IMR-90 (cell line): ENCODE measurements at regions not wholly inside any gene's neighbourhood (a gene's known extent, or its start where the extent isn't known, plus 50 kb on each side); places are given as distances from the start of the nearest gene placed in this dataset.

Source experiments
- MAFK ChIP-seq: IDR thresholded peaks from 2 replicates; pipeline ENCODE4 v1.6.1; 2012; ENCODE audit warnings: low read depth, low read length, improper control_type of control experiment
- MXI1 ChIP-seq: IDR thresholded peaks from 2 replicates; pipeline ENCODE4 v1.6.1; 2012; ENCODE audit warnings: low read depth, mild to moderate bottlenecking, low read length, moderate library complexity, borderline replicate concordance
- POLR2A ChIP-seq: IDR thresholded peaks from 2 replicates; pipeline ENCODE4 v1.6.1; 2012; ENCODE audit warnings: mild to moderate bottlenecking, low read depth, low read length
- RAD21 ChIP-seq: IDR thresholded peaks from 2 replicates; pipeline ENCODE4 v1.6.1; 2012; ENCODE audit warnings: low read length, improper control_type of control experiment
- SMC3 ChIP-seq: fragments of 150-350 bp; IDR thresholded peaks from 2 replicates; pipeline ENCODE4 v1.6.1; 2016; ENCODE audit warnings: low read depth, mild to moderate bottlenecking, antibody characterized with exemption, low read length, moderate library complexity
- TF ChIP-seq, protein P1 (sequence below): conservative IDR thresholded peaks from 2 replicates; pipeline ENCODE4 v1.5.1; 2012; ENCODE audit warnings: mild to moderate bottlenecking, low read depth, low read length, improper control_type of control experiment
- TF ChIP-seq, protein P2 (sequence below): fragments of 150-350 bp; IDR thresholded peaks from 2 replicates; pipeline ENCODE4 v1.6.1; 2016; ENCODE audit warnings: low read depth, mild to moderate bottlenecking, low read length, moderate library complexity, borderline replicate concordance

DNA sequence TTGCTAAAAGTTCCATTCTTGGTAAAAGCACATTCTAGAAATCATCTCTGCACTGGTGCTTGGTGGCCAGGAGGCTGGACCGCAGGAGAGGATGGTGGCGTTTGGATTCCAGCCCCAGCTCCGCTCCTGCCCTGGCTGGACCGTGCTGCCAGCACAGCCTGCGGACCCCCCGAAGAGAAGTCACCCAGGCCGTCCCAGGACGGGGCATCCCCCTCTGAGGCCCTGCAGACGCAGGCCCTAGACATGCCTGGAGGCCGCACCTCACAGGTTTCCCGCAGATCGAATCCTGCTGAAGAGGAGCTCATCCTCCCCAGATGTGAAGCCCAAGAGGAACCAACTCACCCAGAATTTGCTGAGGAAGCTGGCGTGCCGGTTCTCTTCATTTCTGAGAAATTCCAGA lies 159.0 kb downstream of the TEX29 start:
- TF ChIP-seq, protein P1, sequence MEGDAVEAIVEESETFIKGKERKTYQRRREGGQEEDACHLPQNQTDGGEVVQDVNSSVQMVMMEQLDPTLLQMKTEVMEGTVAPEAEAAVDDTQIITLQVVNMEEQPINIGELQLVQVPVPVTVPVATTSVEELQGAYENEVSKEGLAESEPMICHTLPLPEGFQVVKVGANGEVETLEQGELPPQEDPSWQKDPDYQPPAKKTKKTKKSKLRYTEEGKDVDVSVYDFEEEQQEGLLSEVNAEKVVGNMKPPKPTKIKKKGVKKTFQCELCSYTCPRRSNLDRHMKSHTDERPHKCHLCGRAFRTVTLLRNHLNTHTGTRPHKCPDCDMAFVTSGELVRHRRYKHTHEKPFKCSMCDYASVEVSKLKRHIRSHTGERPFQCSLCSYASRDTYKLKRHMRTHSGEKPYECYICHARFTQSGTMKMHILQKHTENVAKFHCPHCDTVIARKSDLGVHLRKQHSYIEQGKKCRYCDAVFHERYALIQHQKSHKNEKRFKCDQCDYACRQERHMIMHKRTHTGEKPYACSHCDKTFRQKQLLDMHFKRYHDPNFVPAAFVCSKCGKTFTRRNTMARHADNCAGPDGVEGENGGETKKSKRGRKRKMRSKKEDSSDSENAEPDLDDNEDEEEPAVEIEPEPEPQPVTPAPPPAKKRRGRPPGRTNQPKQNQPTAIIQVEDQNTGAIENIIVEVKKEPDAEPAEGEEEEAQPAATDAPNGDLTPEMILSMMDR = no peak
- TF ChIP-seq POLR2A (no peak), RAD21 (no peak), MAFK (no peak), MXI1 (no peak), SMC3 (no peak)
- TF ChIP-seq, protein P2, sequence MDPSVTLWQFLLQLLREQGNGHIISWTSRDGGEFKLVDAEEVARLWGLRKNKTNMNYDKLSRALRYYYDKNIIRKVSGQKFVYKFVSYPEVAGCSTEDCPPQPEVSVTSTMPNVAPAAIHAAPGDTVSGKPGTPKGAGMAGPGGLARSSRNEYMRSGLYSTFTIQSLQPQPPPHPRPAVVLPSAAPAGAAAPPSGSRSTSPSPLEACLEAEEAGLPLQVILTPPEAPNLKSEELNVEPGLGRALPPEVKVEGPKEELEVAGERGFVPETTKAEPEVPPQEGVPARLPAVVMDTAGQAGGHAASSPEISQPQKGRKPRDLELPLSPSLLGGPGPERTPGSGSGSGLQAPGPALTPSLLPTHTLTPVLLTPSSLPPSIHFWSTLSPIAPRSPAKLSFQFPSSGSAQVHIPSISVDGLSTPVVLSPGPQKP = no peak
